Sigmoid colon (tissue), 4 donors: ENCODE measurements at regions not wholly inside any gene's neighbourhood (a gene's known extent, or its start where the extent isn't known, plus 50 kb on each side); places are given as distances from the start of the nearest gene placed in this dataset.

Experiments used
- CTCF ChIP-seq, 4 experiments: fragments of 450-650 bp in 3 of 4; fragments of 200-600 bp in 1 of 4; IDR thresholded peaks; one replicate each; pipeline ENCODE4 v1.5.1; 2016 to 2019; ENCODE audit warnings: antibody characterized with exemption in 4 of 4, mild to moderate bottlenecking in 3 of 4, moderate library complexity in 2 of 4
- EP300 ChIP-seq, 4 donors: sonication (generic); formaldehyde crosslinking; IDR thresholded peaks; one replicate each; pipeline ENCODE4 v1.6.1; 2017; ENCODE audit warnings: antibody characterized with exemption in 4 of 4
- POLR2A ChIP-seq, 2 donors: fragments of 450-650 bp; IDR thresholded peaks; one replicate each; pipeline ENCODE4 v1.6.1; 2016; ENCODE audit warnings: antibody characterized with exemption in 2 of 2, mild to moderate bottlenecking in 2 of 2, moderate library complexity in 2 of 2
- POLR2AphosphoS5 ChIP-seq, 4 donors: sonication (generic); formaldehyde crosslinking; IDR thresholded peaks; one replicate each; pipeline ENCODE4 v1.6.1; 2017; ENCODE audit warnings: antibody characterized with exemption in 4 of 4

DNA sequence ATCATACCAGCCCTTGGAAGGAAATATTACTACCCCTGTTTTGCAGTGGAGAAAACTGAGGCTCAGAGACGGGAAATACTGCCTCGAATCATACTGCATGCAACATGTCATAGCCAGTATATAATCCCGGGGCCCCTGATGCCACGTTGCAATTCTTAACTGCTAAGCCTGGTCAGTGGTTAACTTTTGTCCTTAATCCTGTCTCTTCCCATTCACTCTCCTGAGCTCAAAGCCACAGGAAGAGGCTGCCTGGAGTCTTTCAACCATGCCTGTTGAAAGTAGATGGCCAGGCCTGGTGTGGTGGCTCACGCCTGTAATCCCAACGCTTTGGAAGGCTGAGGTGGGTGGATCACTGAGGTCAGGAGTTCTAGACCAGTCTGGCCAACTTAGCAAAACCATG is 166.6 kb downstream of the MIAT start:
- TF ChIP-seq CTCF (IDR thresholded peaks at IDR 0.05) (no peak), POLR2A (IDR thresholded peaks at IDR 0.05) (no peak), POLR2AphosphoS5 (IDR thresholded peaks at IDR 0.05) (no peak), EP300 (IDR thresholded peaks at IDR 0.05) (no peak)
